K562 (cell line): ENCODE measurements at regions not wholly inside any gene's neighbourhood (a gene's known extent, or its start where the extent isn't known, plus 50 kb on each side); places are given as distances from the start of the nearest gene placed in this dataset.

Source experiments
- ATAC-seq: fragments of 200-7000 bp; cut with Tn5 transposase; 3 replicates; pipeline ENCODE4 v1.9.1; 2020; ENCODE audit warnings: moderate library complexity
- BruUV-seq: library from RNA; stranded (reverse); fragments of 400-500 nt; replicated peaks from 2 replicates; lab custom pipeline; 2021; lab: Mats Ljungman, UMichigan
- CTCF ChIA-PET: fragments of 300-600 bp; formaldehyde crosslinking; extraction: SDS; loops from one replicate; lab custom pipeline; 2021; ENCODE audit warnings: low intra/inter-chr PET ratio; lab: Yijun Ruan, JAX
- POLR2A ChIA-PET: fragments of 300-600, 350-650 bp; sonication (Branson Sonifier 250); formaldehyde crosslinking; extraction: SDS; loops from one replicate; lab custom pipeline; 2021; ENCODE audit warnings: antibody characterized with exemption, inconsistent platforms; lab: Yijun Ruan, JAX
- DNase-seq, 4 experiments: peaks; one replicate each; pipeline versions ENCODE4 v3.0.0 to v3.0.0-alpha.2; 2011 to 2018; ENCODE audit warnings: low spot score in 3 of 4, mixed read lengths in 3 of 4; ENCODE audit errors: extremely low read depth in 1 of 4
- FAIRE-seq: peaks from 2 replicates; lab custom pipeline; 2011; peaks lifted over from hg19 to GRCh38; lab: Jason Lieb, UNC
- H2AFZ ChIP-seq: 2 replicates; pipeline ENCODE4 v1.6.0; 2011; ENCODE audit warnings: low read depth, low read length, control low read depth, inconsistent platforms
- H3K27ac ChIP-seq: fragments of 200-600 bp; 3 replicates; pipeline ENCODE4 v1.8.0; 2011; ENCODE audit warnings: low read depth, mild to moderate bottlenecking, control low read depth, inconsistent platforms, low read length, moderate library complexity, mixed read lengths; ENCODE audit errors: extremely low read depth
- H3K27me3 ChIP-seq, 2 experiments: fragments of 300-600 bp in 1 of 2; 2 replicates in 1 of 2; 3 replicates in 1 of 2; pipeline versions ENCODE4 v1.6.0 to v1.8.0; 2011; ENCODE audit warnings: inconsistent platforms in 2 of 2, low read length in 2 of 2, mild to moderate bottlenecking in 1 of 2, mixed read lengths in 1 of 2, moderate library complexity in 1 of 2; ENCODE audit not compliant: control insufficient read depth in 2 of 2, insufficient read depth in 2 of 2
- H3K36me3 ChIP-seq: fragments of 300-600 bp; 3 replicates; pipeline ENCODE4 v1.8.0; 2011; ENCODE audit warnings: mild to moderate bottlenecking, low read length, inconsistent platforms; ENCODE audit not compliant: control insufficient read depth, insufficient read depth
- H3K4me1 ChIP-seq, 2 experiments: fragments of 200-600 bp in 1 of 2; replicated peaks in 1 of 2; 2 replicates in 1 of 2; 3 replicates in 1 of 2; pipeline versions ENCODE4 v1.5.1 to v1.8.0; 2011; ENCODE audit warnings: inconsistent platforms in 2 of 2, low read length in 2 of 2, mild to moderate bottlenecking in 1 of 2, mixed read lengths in 1 of 2, moderate library complexity in 1 of 2; ENCODE audit not compliant: control insufficient read depth in 2 of 2, insufficient read depth in 2 of 2
- H3K4me2 ChIP-seq: 2 replicates; pipeline ENCODE4 v1.6.1; 2011; ENCODE audit warnings: low read length, control low read depth, inconsistent platforms, mixed read lengths; ENCODE audit not compliant: insufficient read depth
- H3K4me3 ChIP-seq: fragments of 200-600 bp; sonication (generic), shearing (Covaris generic); 2 replicates; pipeline ENCODE4 v1.5.1; 2016; ENCODE audit warnings: control low read depth, inconsistent platforms
- H3K79me2 ChIP-seq: fragments of 200-600 bp; 3 replicates; pipeline ENCODE4 v1.8.0; 2011; ENCODE audit warnings: low read length, inconsistent platforms; ENCODE audit not compliant: control insufficient read depth, insufficient read depth
- H3K9ac ChIP-seq, 2 experiments: 2 replicates each; pipeline versions ENCODE4 v1.6.0 to v1.6.1; 2011; ENCODE audit warnings: low read depth in 2 of 2, low read length in 2 of 2, control low read depth in 1 of 2, inconsistent platforms in 1 of 2, mild to moderate bottlenecking in 1 of 2, mixed read lengths in 1 of 2; ENCODE audit not compliant: insufficient read depth in 1 of 2
- H3K9me1 ChIP-seq: one replicate; pipeline ENCODE4 v1.6.0; 2011; ENCODE audit warnings: inconsistent platforms, mild to moderate bottlenecking, low read length, moderate library complexity; ENCODE audit not compliant: control insufficient read depth, insufficient read depth
- H3K9me3 ChIP-seq: replicated peaks from 2 replicates; pipeline ENCODE4 v1.5.1; 2011; ENCODE audit warnings: low read depth, low read length, inconsistent platforms; ENCODE audit not compliant: control insufficient read depth, insufficient read depth
- H4K20me1 ChIP-seq: replicated peaks from 2 replicates; pipeline ENCODE4 v1.6.1; 2011; ENCODE audit warnings: low read length, inconsistent platforms, mixed read lengths; ENCODE audit not compliant: control insufficient read depth, insufficient read depth
- COPS2 ChIP-seq: fragments of 450-650 bp; conservative IDR thresholded peaks from 2 replicates; pipeline ENCODE4 v1.6.1; 2016; ENCODE audit warnings: mild to moderate bottlenecking, moderate library complexity
- SMARCB1 ChIP-seq: IDR thresholded peaks from 2 replicates; pipeline ENCODE4 v1.6.1; 2011; ENCODE audit warnings: improper control_type of control experiment, low read depth; ENCODE audit not compliant: insufficient read length
- SRSF9 ChIP-seq: fragments of 200-400 bp; formaldehyde crosslinking; IDR thresholded peaks from 2 replicates; pipeline ENCODE4 v1.6.1; 2017; ENCODE audit warnings: low read depth, low read length, borderline replicate concordance
- STAT5B ChIP-seq: fragments of 250-450 bp; sonication (Bioruptor Pico); IDR thresholded peaks from 2 replicates; pipeline ENCODE4 v1.8.0; 2021; ENCODE audit warnings: mild to moderate bottlenecking, inconsistent platforms
- TCF7 ChIP-seq: sonication (generic); IDR thresholded peaks from 2 replicates; pipeline ENCODE4 v1.6.1; 2016; ENCODE audit warnings: antibody characterized with exemption, borderline replicate concordance
- ZNF551 ChIP-seq: fragments of 250-450 bp; sonication (Bioruptor Pico); IDR thresholded peaks from 2 replicates; pipeline ENCODE4 v1.5.0; 2021; ENCODE audit warnings: mild to moderate bottlenecking, moderate library complexity
- WGBS: fragments of 100-300 bp; shearing (Covaris generic); methylation state at CpG from one replicate; pipeline ENCODE4 v1.1.6; 2016; ENCODE audit warnings: low coverage, mixed read lengths; ENCODE audit not compliant: insufficient coverage; ENCODE audit errors: missing lambda C conversion rate; 5-methylcytosine and 5-hydroxymethylcytosine counted together
- in situ Hi-C: fragments of 300-500 bp; cut with MboI; formaldehyde crosslinking; loops from 4 replicates; pipeline ENCODE4 v1.15.0; 2018; ENCODE audit warnings: inconsistent platforms, mixed read lengths
- intact Hi-C: fragments of 100-400 bp; cut with micrococcal nuclease; formaldehyde crosslinking; loops from 2 replicates; pipeline ENCODE4 v1.14.2; 2022
- TF ChIP-seq, protein P1 (sequence below): fragments of 250-450 bp; sonication (Bioruptor Pico); IDR thresholded peaks from 2 replicates; pipeline ENCODE4 v1.8.0; 2022; ENCODE audit warnings: inconsistent platforms
- TF ChIP-seq, protein P2 (sequence below): fragments of 250-450 bp; sonication (Bioruptor Pico); IDR thresholded peaks from 2 replicates; pipeline ENCODE4 v1.4.0; 2020; ENCODE audit warnings: mild to moderate bottlenecking, moderate library complexity, borderline replicate concordance

DNA sequence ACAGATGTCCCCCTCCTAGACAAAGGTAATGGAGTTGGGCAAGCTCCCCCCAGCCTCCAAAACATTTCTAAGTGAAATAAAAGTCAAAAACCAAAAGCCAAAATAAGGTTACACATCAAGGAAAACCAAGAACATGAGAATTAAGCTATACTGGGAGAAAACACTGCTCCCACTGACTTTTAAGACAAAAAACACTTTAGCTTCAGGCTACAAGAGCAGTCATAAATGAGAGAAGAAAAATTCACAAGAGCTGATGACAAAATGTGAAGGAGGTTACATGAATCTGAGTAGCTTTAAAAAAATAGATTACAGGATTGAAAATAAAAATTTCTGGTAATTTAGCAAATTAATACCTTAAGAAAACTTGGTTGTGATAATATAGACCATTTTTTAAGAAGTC lies 1370.3 kb upstream of the CDH9 start:
- Histone ChIP-seq H4K20me1 (no peaks in the 10 kb centered on the region), H3K36me3 (no peaks in the 10 kb centered on the region), H3K27ac (no peak overlapping the region), H2AFZ (no peak overlapping the region), H3K9ac (no peak overlapping the region), H3K4me1 (no peaks in the 10 kb centered on the region), H3K27me3 (no peaks in the 10 kb centered on the region)
- CTCF ChIA-PET: no interaction called here
- ATAC-seq (no peak), DNase-seq (no peak), FAIRE-seq (no peak)
- in situ Hi-C loops: no loop called here
- POLR2A ChIA-PET: no interaction called here
- intact Hi-C loops: no loop called here
- TF ChIP-seq STAT5B (CRISPR knock-in tag): no peak
- TF ChIP-seq, protein P1, sequence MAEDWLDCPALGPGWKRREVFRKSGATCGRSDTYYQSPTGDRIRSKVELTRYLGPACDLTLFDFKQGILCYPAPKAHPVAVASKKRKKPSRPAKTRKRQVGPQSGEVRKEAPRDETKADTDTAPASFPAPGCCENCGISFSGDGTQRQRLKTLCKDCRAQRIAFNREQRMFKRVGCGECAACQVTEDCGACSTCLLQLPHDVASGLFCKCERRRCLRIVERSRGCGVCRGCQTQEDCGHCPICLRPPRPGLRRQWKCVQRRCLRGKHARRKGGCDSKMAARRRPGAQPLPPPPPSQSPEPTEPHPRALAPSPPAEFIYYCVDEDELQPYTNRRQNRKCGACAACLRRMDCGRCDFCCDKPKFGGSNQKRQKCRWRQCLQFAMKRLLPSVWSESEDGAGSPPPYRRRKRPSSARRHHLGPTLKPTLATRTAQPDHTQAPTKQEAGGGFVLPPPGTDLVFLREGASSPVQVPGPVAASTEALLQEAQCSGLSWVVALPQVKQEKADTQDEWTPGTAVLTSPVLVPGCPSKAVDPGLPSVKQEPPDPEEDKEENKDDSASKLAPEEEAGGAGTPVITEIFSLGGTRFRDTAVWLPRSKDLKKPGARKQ (CRISPR knock-in tag): no peak
- no peak for TF ChIP-seq ZNF551
- no peak for TF ChIP-seq TCF7
- TF ChIP-seq, all 486 proteins: peak for 0
- no peaks in the 10 kb centered on the region for H3K9me1 ChIP-seq
- H3K79me2 ChIP-seq: no peaks in the 10 kb centered on the region
- H3K4me2 ChIP-seq: no peak overlapping the region
- no TSS peak for BruUV-seq
- H3K9me3 ChIP-seq: no peaks in the 10 kb centered on the region
- H3K4me3 ChIP-seq: no peak overlapping the region

DNA sequence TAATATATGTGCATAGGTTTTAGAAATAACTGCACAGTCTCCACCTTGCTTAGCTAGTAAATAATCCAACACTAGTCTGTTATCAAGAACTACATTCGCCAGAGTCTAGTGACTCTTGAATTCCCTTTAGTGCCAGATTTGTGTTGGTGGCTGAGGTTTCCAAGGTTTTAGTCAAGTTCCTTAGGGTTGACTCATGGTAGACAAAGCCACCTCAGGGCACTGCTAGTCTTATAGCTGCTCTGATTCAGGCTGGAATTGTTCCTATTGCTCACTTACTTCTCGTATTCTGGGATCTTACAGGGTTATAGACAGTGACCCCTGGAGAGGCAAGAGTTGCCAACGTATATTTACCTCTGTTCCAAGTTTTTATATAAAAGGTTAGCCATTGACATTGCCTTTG lies 1369.8 kb upstream of the CDH9 start:
- no peaks in the 10 kb centered on the region for H3K9me1 ChIP-seq

More for the DNA sequence above, 1369.8 kb upstream of the CDH9 start:
- ChIA-PET CTCF (no interaction called here), POLR2A (no interaction called here)
- in situ Hi-C loops (no loop called here), intact Hi-C loops (no loop called here)
- Histone ChIP-seq H4K20me1 (no peaks in the 10 kb centered on the region), H3K9ac (no peak overlapping the region), H3K4me2 (no peak overlapping the region), H3K4me1 (no peaks in the 10 kb centered on the region), H3K36me3 (no peaks in the 10 kb centered on the region), H3K4me3 (no peak overlapping the region), H3K79me2 (no peaks in the 10 kb centered on the region), H2AFZ (no peak overlapping the region), H3K27ac (no peak overlapping the region), H3K9me3 (no peaks in the 10 kb centered on the region), H3K27me3 (no peaks in the 10 kb centered on the region)
- no peak for TF ChIP-seq COPS2
- TF ChIP-seq, protein P2, sequence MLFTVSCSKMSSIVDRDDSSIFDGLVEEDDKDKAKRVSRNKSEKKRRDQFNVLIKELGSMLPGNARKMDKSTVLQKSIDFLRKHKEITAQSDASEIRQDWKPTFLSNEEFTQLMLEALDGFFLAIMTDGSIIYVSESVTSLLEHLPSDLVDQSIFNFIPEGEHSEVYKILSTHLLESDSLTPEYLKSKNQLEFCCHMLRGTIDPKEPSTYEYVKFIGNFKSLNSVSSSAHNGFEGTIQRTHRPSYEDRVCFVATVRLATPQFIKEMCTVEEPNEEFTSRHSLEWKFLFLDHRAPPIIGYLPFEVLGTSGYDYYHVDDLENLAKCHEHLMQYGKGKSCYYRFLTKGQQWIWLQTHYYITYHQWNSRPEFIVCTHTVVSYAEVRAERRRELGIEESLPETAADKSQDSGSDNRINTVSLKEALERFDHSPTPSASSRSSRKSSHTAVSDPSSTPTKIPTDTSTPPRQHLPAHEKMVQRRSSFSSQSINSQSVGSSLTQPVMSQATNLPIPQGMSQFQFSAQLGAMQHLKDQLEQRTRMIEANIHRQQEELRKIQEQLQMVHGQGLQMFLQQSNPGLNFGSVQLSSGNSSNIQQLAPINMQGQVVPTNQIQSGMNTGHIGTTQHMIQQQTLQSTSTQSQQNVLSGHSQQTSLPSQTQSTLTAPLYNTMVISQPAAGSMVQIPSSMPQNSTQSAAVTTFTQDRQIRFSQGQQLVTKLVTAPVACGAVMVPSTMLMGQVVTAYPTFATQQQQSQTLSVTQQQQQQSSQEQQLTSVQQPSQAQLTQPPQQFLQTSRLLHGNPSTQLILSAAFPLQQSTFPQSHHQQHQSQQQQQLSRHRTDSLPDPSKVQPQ (CRISPR knock-in tag): no peak
- no peak for TF ChIP-seq SMARCB1
- TF ChIP-seq SRSF9: no peak
- WGBS: 2% methylated on average over 3 of the region's 3 CpGs
- BruUV-seq: no TSS peak
- no peak for ATAC-seq
- DNase-seq: no peak
- no peak for FAIRE-seq
